Esophagus squamous epithelium (tissue), 4 donors: ENCODE measurements at regions not wholly inside any gene's neighbourhood (a gene's known extent, or its start where the extent isn't known, plus 50 kb on each side); places are given as distances from the start of the nearest gene placed in this dataset.

Experiments
- POLR2A ChIP-seq, 4 donors: fragments of 450-650 bp; IDR thresholded peaks; one replicate each; pipeline ENCODE4 v1.6.1; 2017; ENCODE audit warnings: antibody characterized with exemption in 4 of 4, mild to moderate bottlenecking in 4 of 4, moderate library complexity in 3 of 4
- TF ChIP-seq, protein P1 (sequence below), 6 experiments: fragments of 450-650 bp in 4 of 6; fragments of 200-600 bp in 2 of 6; sonication (generic) in 2 of 6; IDR thresholded peaks; one replicate each; pipeline ENCODE4 v1.5.1; 2016 to 2019; ENCODE audit warnings: antibody characterized with exemption in 6 of 6, mild to moderate bottlenecking in 4 of 6, moderate library complexity in 4 of 6

DNA sequence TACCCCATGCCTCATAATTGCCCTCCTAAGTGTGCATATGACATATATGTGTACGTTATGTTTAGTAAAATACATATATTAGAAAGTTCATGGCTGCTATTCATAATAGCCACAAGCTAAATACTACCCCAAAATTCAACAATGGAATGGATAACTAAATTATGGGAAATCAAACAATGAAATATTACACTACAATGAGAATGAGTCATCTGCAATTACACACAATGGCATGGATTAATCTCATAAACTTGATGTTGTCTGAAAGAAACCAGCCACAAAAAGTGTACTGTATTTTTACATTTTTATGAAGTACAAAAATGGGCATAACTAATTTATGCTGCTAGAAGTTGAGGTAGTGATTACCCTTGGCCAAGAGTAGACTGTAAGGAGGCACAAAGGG, 477.0 kb downstream of the HAO1 start:
- TF ChIP-seq, protein P1, sequence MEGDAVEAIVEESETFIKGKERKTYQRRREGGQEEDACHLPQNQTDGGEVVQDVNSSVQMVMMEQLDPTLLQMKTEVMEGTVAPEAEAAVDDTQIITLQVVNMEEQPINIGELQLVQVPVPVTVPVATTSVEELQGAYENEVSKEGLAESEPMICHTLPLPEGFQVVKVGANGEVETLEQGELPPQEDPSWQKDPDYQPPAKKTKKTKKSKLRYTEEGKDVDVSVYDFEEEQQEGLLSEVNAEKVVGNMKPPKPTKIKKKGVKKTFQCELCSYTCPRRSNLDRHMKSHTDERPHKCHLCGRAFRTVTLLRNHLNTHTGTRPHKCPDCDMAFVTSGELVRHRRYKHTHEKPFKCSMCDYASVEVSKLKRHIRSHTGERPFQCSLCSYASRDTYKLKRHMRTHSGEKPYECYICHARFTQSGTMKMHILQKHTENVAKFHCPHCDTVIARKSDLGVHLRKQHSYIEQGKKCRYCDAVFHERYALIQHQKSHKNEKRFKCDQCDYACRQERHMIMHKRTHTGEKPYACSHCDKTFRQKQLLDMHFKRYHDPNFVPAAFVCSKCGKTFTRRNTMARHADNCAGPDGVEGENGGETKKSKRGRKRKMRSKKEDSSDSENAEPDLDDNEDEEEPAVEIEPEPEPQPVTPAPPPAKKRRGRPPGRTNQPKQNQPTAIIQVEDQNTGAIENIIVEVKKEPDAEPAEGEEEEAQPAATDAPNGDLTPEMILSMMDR (IDR thresholded peaks at IDR 0.05): no peak
- no peak for TF ChIP-seq POLR2A (IDR thresholded peaks at IDR 0.05)
